Pancreas (tissue), 10 donors: ENCODE measurements at regions not wholly inside any gene's neighbourhood (a gene's known extent, or its start where the extent isn't known, plus 50 kb on each side); places are given as distances from the start of the nearest gene placed in this dataset.
A peak's percentile ranks its signal among the peaks of the same experiment; 100 is the strongest.

Experiments used
- ATAC-seq, 4 donors: fragments of 200-7000 bp; cut with Tn5 transposase; one replicate each; pipeline versions ENCODE4 v1.8.0 to v1.9.1; 2020; ENCODE audit warnings: mild to moderate bottlenecking in 4 of 4, moderate library complexity in 4 of 4
- DNase-seq, 6 donors: peaks; one replicate each; pipeline ENCODE4 v3.0.0-alpha.2; 2020
- FAIRE-seq: peaks from 2 replicates; lab custom pipeline; 2012; peaks lifted over from hg19 to GRCh38; lab: Jason Lieb, UNC
- H3K27ac ChIP-seq, 4 donors: fragments of 200-600 bp; sonication (generic); 1 replicate in 3 of 4; 2 replicates in 1 of 4; pipeline versions ENCODE4 v1.5.0 to v1.8.0; 2020
- H3K27me3 ChIP-seq, 4 donors: fragments of 200-600 bp; one replicate each; pipeline ENCODE4 v1.8.0; 2021
- H3K36me3 ChIP-seq, 3 donors: fragments of 200-600 bp; sonication (generic) in 1 of 3; one replicate each; pipeline versions ENCODE4 v1.5.0 to v1.8.0; 2020 to 2021
- H3K4me1 ChIP-seq, 3 donors: fragments of 200-600 bp; one replicate each; pipeline ENCODE4 v1.8.0; 2021
- H3K4me3 ChIP-seq, 4 donors: fragments of 200-600 bp; sonication (generic) in 2 of 4; one replicate each; pipeline versions ENCODE4 v1.5.0 to v1.8.0; 2020 to 2021
- H3K9me3 ChIP-seq, 4 donors: fragments of 200-600 bp; one replicate each; pipeline ENCODE4 v1.8.0; 2021
- CTCF ChIP-seq, 4 donors: fragments of 200-600 bp; sonication (generic) in 3 of 4; IDR thresholded peaks; one replicate each; pipeline versions ENCODE4 v1.5.0 to v1.8.0; 2021; ENCODE audit warnings: antibody characterized with exemption in 4 of 4
- WGBS, 2 donors: extraction: QIAGEN DNeasy Blood & Tissue Kit; methylation state at CpG; one replicate each; pipeline ENCODE4 v1.1.7; 2013; 5-methylcytosine and 5-hydroxymethylcytosine counted together
- intact Hi-C, 3 donors: fragments of 100-400 bp; cut with DNase I; formaldehyde crosslinking; loops; one replicate each; pipeline versions ENCODE4 v1.11.1 to v1.14.2; 2022
- donor health status: healthy with polysubstance abuse.
- donor health status: DM: no; HTN: no; CAD: no; lungs with moderate emphysema.
- donor health status: DM: no; HTN: no; CAD: no.
- donor health status: control.
- donor health status: control.
- donor health status: Bipolar disorder and iron deficiency.
- donor health status: DM: yes; HTN: yes; CAD: no.
- donor health status: DM: no; HTN: no; CAD: no.
- donor health status: DM: no; HTN: no; CAD: no.
- donor health status: DM: yes; HTN: yes; CAD: no.

GRCh38 chr4:171674781-171675180, 138.4 kb upstream of the GALNTL6 start:
- intact Hi-C loops, result no loop called here
- Histone ChIP-seq H3K4me3 (no peak overlapping the region), H3K4me1 (no peaks in the 10 kb centered on the region), H3K27me3 (no peaks in the 10 kb centered on the region), H3K27ac (no peak overlapping the region), H3K36me3 (no peaks in the 10 kb centered on the region), H3K9me3 (no peaks in the 10 kb centered on the region)
- no peak for DNase-seq
- no peak for FAIRE-seq
- 82 to 85% methylated on average over 11 of the region's 11 CpGs for WGBS, 2 donors
- ATAC-seq, result no peak
- no peak for TF ChIP-seq CTCF (IDR thresholded peaks at IDR 0.05)

DNA sequence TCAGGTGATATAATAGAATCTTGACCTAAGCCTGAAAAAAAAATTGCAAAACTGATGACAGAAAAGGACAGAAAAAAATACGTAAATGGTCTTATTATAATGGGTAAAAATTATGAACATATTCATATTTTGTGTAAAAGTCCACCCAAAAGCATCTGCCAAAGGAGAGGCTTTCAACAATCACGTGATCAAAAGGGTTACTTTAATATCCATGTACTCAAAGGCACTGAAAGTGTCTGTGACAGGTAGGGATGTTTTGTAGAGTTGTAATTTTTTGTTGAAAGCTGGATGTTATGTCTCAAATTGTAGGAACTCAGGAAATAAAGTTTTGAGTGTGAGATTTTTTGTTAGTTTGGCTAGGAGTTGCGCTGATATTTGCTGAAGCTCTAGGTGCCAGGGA, 144.8 kb upstream of the GALNTL6 start:
- WGBS, 2 donors, result 70 to 79% methylated on average over 3 of the region's 3 CpGs
- Histone ChIP-seq H3K4me1 (no peaks in the 10 kb centered on the region), H3K27me3 (no peaks in the 10 kb centered on the region), H3K9me3 (no peaks in the 10 kb centered on the region), H3K4me3 (no peak overlapping the region), H3K27ac (no peak overlapping the region), H3K36me3 (no peaks in the 10 kb centered on the region)
- FAIRE-seq (no peak), ATAC-seq (no peak), DNase-seq (no peak)
- TF ChIP-seq CTCF (IDR thresholded peaks at IDR 0.05), result no peak
- intact Hi-C loops, result no loop called here

DNA sequence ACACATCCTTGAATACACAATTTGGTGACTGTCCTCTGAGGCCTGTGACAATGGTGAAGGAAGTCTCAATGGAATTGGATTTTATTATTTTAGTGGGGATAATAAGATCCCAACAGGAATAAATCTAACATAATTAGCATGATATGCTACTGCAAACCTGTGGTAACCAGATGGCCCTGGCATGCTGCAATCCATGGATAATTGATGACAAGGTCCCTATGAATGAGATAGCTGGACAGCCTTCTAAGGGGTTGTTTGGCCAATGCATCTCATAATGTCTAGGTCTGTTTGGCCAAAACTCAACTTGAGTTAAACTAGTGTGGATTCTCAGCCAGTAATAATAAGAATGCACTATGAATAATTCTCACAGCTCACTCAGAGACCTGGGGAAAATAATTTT, 145.3 kb upstream of the GALNTL6 start:
- H3K4me3 ChIP-seq, result no peak overlapping the region
- H3K27ac ChIP-seq, result no peak overlapping the region
- no peaks in the 10 kb centered on the region for H3K9me3 ChIP-seq
- no peaks in the 10 kb centered on the region for H3K36me3 ChIP-seq
- no peak for TF ChIP-seq CTCF (IDR thresholded peaks at IDR 0.05)
- no peaks in the 10 kb centered on the region for H3K27me3 ChIP-seq
- ATAC-seq (no peak), DNase-seq (no peak), FAIRE-seq (no peak)
- H3K4me1 ChIP-seq, result no peaks in the 10 kb centered on the region
- intact Hi-C loops, result no loop called here

- Histone ChIP-seq H3K27me3 (no peaks in the 10 kb centered on the region), H3K36me3 (no peaks in the 10 kb centered on the region), H3K27ac (no peak overlapping the region), H3K4me1 (no peaks in the 10 kb centered on the region), H3K4me3 (no peak overlapping the region), H3K9me3 (no peaks in the 10 kb centered on the region)
- intact Hi-C loops, result no loop called here
- no peak for FAIRE-seq
- ATAC-seq, result no peak
- WGBS, 2 donors, result 77 to 81% methylated on average over 6 of the region's 6 CpGs
- no peak for TF ChIP-seq CTCF (IDR thresholded peaks at IDR 0.05)
- peak in 1 of 6 donors; percentile 50 for DNase-seq
Measured at GRCh38 chr4:171651071-171651470, 162.1 kb upstream of the GALNTL6 start.

DNA sequence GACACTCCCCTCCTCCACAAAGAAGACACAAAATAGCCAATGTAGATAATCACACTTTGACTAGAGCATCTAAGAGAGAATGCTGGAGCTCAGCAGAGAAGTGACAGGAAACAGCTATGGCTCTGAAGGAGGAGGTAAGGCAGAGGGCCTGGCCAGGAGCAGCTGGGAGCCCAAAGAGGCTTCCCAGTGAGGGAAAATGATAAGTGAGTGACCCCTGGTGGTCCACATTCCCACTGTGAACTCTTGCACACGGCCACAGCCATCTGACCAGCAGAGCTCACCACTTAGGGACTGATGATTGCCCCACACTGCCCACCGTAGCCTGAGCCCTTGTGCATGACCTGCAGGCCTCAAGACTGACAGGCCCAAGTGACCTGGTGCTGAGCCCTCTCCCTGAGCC, 162.7 kb upstream of the GALNTL6 start:
- H3K27ac ChIP-seq, result no peak overlapping the region
- no peak for FAIRE-seq
- 49 to 60% methylated on average over 2 of the region's 2 CpGs for WGBS, 2 donors

More for the DNA sequence above, 162.7 kb upstream of the GALNTL6 start:
- no peaks in the 10 kb centered on the region for H3K27me3 ChIP-seq
- H3K9me3 ChIP-seq, result no peaks in the 10 kb centered on the region
- ATAC-seq (no peak), DNase-seq (no peak)
- H3K4me3 ChIP-seq, result no peak overlapping the region
- H3K36me3 ChIP-seq, result no peaks in the 10 kb centered on the region
- intact Hi-C loops, result no loop called here
- TF ChIP-seq CTCF (IDR thresholded peaks at IDR 0.05), result no peak
- H3K4me1 ChIP-seq, result no peaks in the 10 kb centered on the region
